ACC112 (cell line): ENCODE measurements at regions not wholly inside any gene's neighbourhood (a gene's known extent, or its start where the extent isn't known, plus 50 kb on each side); places are given as distances from the start of the nearest gene placed in this dataset.

Experiments
- H2AFZ ChIP-seq: fragments of 200-600 bp; sonication (generic); one replicate; pipeline ENCODE4 v1.6.0; 2017; ENCODE audit warnings: antibody characterized with exemption, low read length; ENCODE audit not compliant: unreplicated experiment
- H3K27ac ChIP-seq: fragments of 200-600 bp; sonication (generic); 2 replicates; pipeline ENCODE4 v1.5.1; 2014; ENCODE audit warnings: low read depth, mild to moderate bottlenecking, antibody characterized with exemption, low read length, moderate library complexity
- H3K27me3 ChIP-seq: fragments of 200-600 bp; sonication (generic); 2 replicates; pipeline ENCODE4 v1.6.1; 2014; ENCODE audit warnings: mild to moderate bottlenecking, antibody characterized with exemption, low read length, moderate library complexity, mixed read lengths; ENCODE audit not compliant: insufficient read depth
- H3K36me3 ChIP-seq: fragments of 200-600 bp; sonication (generic); 2 replicates; pipeline ENCODE4 v1.6.1; 2016; ENCODE audit warnings: mild to moderate bottlenecking, antibody characterized with exemption, low read length, moderate library complexity, mixed read lengths; ENCODE audit not compliant: insufficient read depth
- H3K4me1 ChIP-seq: fragments of 200-600 bp; sonication (generic); one replicate; pipeline ENCODE4 v1.6.1; 2016; ENCODE audit warnings: low read length, mixed read lengths; ENCODE audit not compliant: insufficient read depth, unreplicated experiment, control insufficient read depth
- H3K4me3 ChIP-seq: fragments of 200-600 bp; sonication (generic); 2 replicates; pipeline ENCODE4 v1.5.1; 2014; ENCODE audit warnings: mild to moderate bottlenecking, low read depth, low read length
- H3K79me2 ChIP-seq: fragments of 200-600 bp; sonication (generic); one replicate; pipeline ENCODE4 v1.6.0; 2016; ENCODE audit warnings: low read length; ENCODE audit not compliant: control insufficient read depth, unreplicated experiment, insufficient read depth

DNA sequence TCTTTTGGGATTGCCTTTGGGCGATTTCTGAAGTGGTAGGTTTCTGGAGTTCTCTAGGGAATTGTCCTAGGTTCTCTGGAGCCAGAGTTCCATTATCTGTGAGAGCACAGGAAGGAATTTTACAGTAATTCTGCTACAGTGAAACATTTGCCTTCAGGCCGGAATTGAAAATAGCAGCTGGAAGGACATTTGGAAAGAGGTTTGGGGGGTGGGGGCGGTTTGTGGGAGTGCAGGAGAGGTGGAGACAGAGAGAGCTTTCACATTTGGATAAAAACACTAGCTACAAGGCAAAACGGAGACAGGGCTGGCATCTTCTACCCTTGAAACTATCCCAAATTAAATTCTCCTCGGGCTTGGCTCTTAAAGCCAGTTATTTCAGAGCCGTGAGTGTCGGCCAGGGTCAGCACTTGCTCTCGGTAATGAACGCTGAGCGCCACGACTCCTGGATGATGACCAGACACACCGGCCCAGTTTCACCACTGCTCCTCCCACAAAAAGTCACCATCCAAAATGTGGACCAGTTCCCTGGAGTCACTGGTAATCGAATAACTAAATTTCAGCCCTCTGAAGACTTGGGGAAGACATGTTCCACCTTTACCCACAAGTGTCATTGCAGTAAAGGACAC, 67.7 kb upstream of the TANC2 start:
- Histone ChIP-seq H3K36me3 (no peaks in the 10 kb centered on the region), H3K27me3 (no peaks in the 10 kb centered on the region), H3K27ac (peak overlapping the region; percentile 9; the same call in 1 of the 2 replicates), H3K4me3 (no peak overlapping the region), H3K4me1 (peaks cover 13% of the 10 kb centered on the region), H3K79me2 (no peaks in the 10 kb centered on the region), H2AFZ (peak overlapping the region; percentile 39)

- Histone ChIP-seq H3K27ac (peak overlapping the region; percentile 9; the same call in 1 of the 2 replicates), H3K79me2 (no peaks in the 10 kb centered on the region), H3K4me1 (peaks cover 18% of the 10 kb centered on the region), H3K36me3 (no peaks in the 10 kb centered on the region), H2AFZ (peak overlapping the region; percentile 39), H3K4me3 (no peak overlapping the region), H3K27me3 (no peaks in the 10 kb centered on the region)
Measured at GRCh38 chr17:62897706-62898105, 68.3 kb upstream of the TANC2 start.

- Histone ChIP-seq H3K27me3 (no peaks in the 10 kb centered on the region), H3K36me3 (no peaks in the 10 kb centered on the region), H3K4me3 (no peak overlapping the region), H3K4me1 (peaks cover 30% of the 10 kb centered on the region), H3K79me2 (no peaks in the 10 kb centered on the region), H3K27ac (no peak overlapping the region), H2AFZ (no peak overlapping the region)
Measured at GRCh38 chr17:62895320-62896301, 70.4 kb upstream of the TANC2 start.

DNA sequence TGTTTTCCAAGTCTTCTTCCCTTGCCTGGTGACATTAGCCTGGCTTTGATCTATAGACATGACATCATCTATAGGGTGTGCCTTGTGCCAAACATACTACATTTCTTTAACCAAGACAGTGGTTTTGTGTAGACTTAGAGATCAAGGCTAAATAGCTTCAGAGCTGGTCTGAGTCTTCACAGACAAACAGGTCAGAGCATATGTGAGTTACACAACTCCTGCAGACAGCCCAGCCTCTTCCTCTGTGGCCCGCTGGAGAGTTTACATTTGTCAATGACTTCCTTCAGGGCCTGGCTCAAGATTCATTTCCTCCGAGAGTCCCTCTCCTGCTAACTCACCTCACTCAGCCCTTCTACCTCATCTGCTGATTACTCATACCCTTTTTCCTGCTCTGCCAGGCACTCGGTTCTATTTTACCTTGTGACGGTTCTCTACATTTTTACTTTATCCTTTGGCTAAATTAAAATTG, 73.1 kb upstream of the TANC2 start:
- H2AFZ ChIP-seq = peak overlapping the region; percentile 39
- H3K4me1 ChIP-seq = peaks cover 40% of the 10 kb centered on the region
- H3K4me3 ChIP-seq = no peak overlapping the region
- no peaks in the 10 kb centered on the region for H3K36me3 ChIP-seq
- H3K27me3 ChIP-seq = no peaks in the 10 kb centered on the region
- peak overlapping the region; percentile 54 for H3K27ac ChIP-seq
- H3K79me2 ChIP-seq = no peaks in the 10 kb centered on the region

DNA sequence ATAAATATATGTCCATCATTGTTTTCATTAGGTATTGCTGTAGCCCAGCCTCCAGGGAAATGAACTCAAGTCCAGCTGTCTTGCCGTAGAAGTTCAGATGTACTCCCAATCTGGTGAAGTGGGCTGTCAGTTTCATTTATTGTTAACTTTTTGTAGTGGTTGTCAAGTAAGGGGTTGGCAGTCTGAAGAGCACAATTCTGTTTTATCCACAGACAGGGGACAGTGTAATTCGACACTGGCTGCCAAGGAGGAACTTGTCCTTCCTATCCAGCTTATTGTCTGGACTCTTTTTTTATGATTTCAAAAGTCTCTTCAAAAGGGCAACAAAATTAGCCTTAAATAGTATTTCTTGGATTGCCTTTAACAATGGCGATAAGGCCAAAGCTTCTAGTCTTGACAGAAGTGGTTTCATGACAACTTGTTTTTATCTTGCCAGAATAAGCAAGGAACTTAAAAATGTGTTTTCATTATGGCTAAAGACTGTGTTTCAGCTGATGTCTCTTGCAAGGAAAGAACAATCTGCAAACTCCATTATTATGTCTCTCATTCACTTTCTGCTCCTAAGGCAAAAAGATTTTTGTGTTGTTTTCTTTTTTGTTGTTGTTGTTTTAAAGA, 73.9 kb upstream of the TANC2 start:
- Histone ChIP-seq H3K79me2 (no peaks in the 10 kb centered on the region), H3K4me1 (peaks cover 36% of the 10 kb centered on the region), H3K27ac (peak overlapping the region; percentile 54), H3K36me3 (no peaks in the 10 kb centered on the region), H3K27me3 (no peaks in the 10 kb centered on the region), H3K4me3 (no peak overlapping the region), H2AFZ (peak overlapping the region; percentile 54)

DNA sequence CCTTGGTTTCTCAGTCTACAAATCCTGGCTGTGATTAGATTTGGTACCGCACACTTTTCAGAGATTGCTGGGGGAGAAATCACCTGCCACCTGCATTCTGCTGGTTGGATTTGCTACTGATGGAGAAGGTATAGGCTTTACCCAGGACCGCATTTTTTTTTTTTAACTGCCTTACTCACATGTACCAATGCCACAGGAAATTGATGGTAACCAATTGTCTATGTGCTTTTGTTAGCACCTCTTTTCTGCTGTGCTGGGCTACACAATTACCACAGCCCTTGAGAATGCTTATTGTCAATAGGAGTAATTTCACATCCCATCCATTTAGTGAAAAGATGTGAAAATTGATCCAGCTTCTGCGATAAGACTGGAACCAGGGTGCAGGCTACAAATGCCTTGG, 74.4 kb upstream of the TANC2 start:
- H3K4me3 ChIP-seq = no peak overlapping the region
- no peak overlapping the region for H3K27ac ChIP-seq
- H3K27me3 ChIP-seq = no peaks in the 10 kb centered on the region
- peaks cover 33% of the 10 kb centered on the region for H3K4me1 ChIP-seq
- peak overlapping the region; percentile 54 for H2AFZ ChIP-seq
- H3K36me3 ChIP-seq = no peaks in the 10 kb centered on the region
- no peaks in the 10 kb centered on the region for H3K79me2 ChIP-seq

DNA sequence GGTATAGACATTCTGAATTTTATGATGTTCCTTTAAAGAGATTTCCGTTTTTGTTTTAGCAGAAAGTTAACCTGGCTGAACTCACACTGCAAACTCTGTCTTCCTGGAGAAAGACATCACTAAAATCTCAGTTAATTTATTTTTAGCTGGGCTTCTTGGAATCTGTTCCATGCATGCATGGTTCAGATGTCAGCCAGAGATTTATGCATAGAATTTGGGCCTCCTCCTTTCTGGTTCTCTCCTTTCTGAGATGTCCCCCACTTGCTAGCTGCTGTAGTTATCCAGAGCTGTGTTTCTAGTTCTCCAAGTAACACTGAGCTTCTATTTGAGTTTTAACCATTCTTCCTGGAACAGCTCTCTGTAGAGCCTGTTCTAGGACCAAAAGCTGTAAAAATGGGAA, 77.3 kb upstream of the TANC2 start:
- no peaks in the 10 kb centered on the region for H3K27me3 ChIP-seq
- H3K4me3 ChIP-seq = no peak overlapping the region
- no peaks in the 10 kb centered on the region for H3K36me3 ChIP-seq
- no peak overlapping the region for H2AFZ ChIP-seq
- peaks cover 33% of the 10 kb centered on the region for H3K4me1 ChIP-seq
- H3K79me2 ChIP-seq = no peaks in the 10 kb centered on the region
- H3K27ac ChIP-seq = no peak overlapping the region

DNA sequence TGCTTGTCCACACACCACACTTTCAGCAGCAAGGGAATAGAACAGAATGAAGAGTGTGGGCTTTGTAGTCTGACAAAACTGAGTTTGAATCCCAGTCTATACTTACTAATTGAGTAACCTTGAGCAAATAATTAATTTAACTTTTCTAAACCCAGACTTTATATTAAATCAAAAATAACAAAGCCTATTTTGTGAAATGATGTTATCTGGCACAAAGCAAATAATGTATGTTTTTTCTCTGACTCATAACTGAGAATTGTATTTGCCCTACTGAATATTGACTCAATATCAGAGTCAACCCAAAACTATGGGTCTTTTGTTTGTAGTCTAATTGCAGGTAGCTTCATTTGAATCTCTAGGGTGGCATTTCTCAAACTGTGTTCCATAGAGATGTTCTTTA, 77.9 kb upstream of the TANC2 start:
- H3K27ac ChIP-seq = no peak overlapping the region
- H3K4me1 ChIP-seq = peaks cover 32% of the 10 kb centered on the region
- no peak overlapping the region for H3K4me3 ChIP-seq
- no peaks in the 10 kb centered on the region for H3K27me3 ChIP-seq
- no peaks in the 10 kb centered on the region for H3K79me2 ChIP-seq
- no peak overlapping the region for H2AFZ ChIP-seq
- no peaks in the 10 kb centered on the region for H3K36me3 ChIP-seq

DNA sequence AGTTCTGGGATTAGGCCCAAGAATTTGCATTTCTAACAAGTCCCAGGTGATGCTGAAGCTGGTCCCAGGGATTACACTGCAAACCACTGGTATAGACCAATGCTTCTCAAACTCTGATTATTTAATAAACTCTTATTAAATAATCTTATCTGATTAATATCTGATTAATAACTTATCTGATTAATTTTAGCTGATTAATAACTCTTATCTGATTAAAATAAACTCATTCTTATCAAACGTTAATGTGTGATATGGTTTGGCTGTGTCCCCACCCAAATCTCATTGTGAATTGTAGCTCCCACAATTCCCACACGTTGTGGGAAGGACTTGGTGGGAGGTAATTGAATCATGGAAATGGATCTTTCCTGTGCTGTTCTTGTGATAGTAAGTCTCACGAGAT, 78.6 kb upstream of the TANC2 start:
- Histone ChIP-seq H3K27ac (no peak overlapping the region), H3K36me3 (no peaks in the 10 kb centered on the region), H2AFZ (no peak overlapping the region), H3K4me3 (no peak overlapping the region), H3K4me1 (peaks cover 25% of the 10 kb centered on the region), H3K27me3 (no peaks in the 10 kb centered on the region), H3K79me2 (no peaks in the 10 kb centered on the region)

DNA sequence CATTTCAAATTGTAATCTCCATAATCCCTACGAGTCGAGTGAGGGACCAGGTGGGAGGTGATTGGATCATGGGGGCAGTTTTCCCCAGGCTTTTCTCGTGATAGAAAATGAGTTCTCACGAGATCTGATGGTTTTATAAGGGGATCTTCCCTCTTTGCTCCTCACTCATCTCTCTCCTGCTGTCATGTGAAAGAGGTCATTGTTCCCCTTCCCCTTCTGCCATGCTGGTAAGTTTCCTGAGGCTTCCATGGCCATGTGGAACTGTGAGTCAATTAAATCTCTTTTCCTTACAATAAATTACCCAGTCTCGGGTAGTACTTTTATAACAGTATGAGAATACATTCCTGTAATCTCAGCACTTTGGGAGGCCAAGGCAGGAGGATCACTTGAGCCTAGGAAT, 76.7 kb upstream of the MARCHF10 start:
- Histone ChIP-seq H2AFZ (no peak overlapping the region), H3K4me1 (peaks cover 17% of the 10 kb centered on the region), H3K79me2 (no peaks in the 10 kb centered on the region), H3K4me3 (no peak overlapping the region), H3K36me3 (no peaks in the 10 kb centered on the region), H3K27ac (no peak overlapping the region), H3K27me3 (no peaks in the 10 kb centered on the region)
